Neural progenitor cell (in vitro differentiated cells): ENCODE measurements at regions not wholly inside any gene's neighbourhood (a gene's known extent, or its start where the extent isn't known, plus 50 kb on each side); places are given as distances from the start of the nearest gene placed in this dataset.

Experiments
- DNase-seq: peaks from one replicate; pipeline ENCODE4 v3.0.0-alpha.2; 2016; ENCODE audit warnings: low spot score
- H2AFZ ChIP-seq: fragments of 200-600 bp; sonication (generic); replicated peaks from 2 replicates; pipeline ENCODE4 v1.6.1; 2016; ENCODE audit warnings: antibody characterized with exemption
- H3F3A ChIP-seq: fragments of 200-600 bp; sonication (generic); 2 replicates; pipeline ENCODE4 v1.6.1; 2016; ENCODE audit warnings: antibody characterized with exemption, low read depth
- H3K27ac ChIP-seq: fragments of 200-600 bp; sonication (generic); 2 replicates; pipeline ENCODE4 v1.5.1; 2016; ENCODE audit warnings: mild to moderate bottlenecking
- H3K27me3 ChIP-seq: fragments of 200-600 bp; sonication (generic); 2 replicates; pipeline ENCODE4 v1.6.1; 2016; ENCODE audit warnings: mild to moderate bottlenecking, moderate library complexity
- H3K36me3 ChIP-seq: fragments of 200-600 bp; sonication (generic); 2 replicates; pipeline ENCODE4 v1.5.1; 2016
- H3K4me1 ChIP-seq: fragments of 200-600 bp; sonication (generic); 2 replicates; pipeline ENCODE4 v1.6.1; 2016; ENCODE audit warnings: mixed run types
- H3K4me2 ChIP-seq: fragments of 200-600 bp; sonication (generic); 2 replicates; pipeline ENCODE4 v1.6.1; 2016
- H3K4me3 ChIP-seq: fragments of 200-600 bp; sonication (generic); 2 replicates; pipeline ENCODE4 v1.5.1; 2016
- H3K79me2 ChIP-seq: fragments of 200-600 bp; sonication (generic); 2 replicates; pipeline ENCODE4 v1.6.1; 2016; ENCODE audit warnings: low read depth
- H3K9ac ChIP-seq: fragments of 200-600 bp; sonication (generic); 2 replicates; pipeline ENCODE4 v1.6.1; 2016
- H3K9me3 ChIP-seq: fragments of 200-600 bp; sonication (generic); 2 replicates; pipeline ENCODE4 v1.5.1; 2016; ENCODE audit warnings: low read depth
- H4K20me1 ChIP-seq: fragments of 200-600 bp; sonication (generic); 2 replicates; pipeline ENCODE4 v1.6.1; 2016; ENCODE audit warnings: low read depth
- H3K27ac Mint-ChIP-seq: 3 replicates; pipeline ENCODE4 v1.8.0; 2021; ENCODE audit warnings: mixed read lengths
- H3K27me3 Mint-ChIP-seq: 2 replicates; pipeline ENCODE4 v1.8.0; 2022; ENCODE audit warnings: low read depth, mild to moderate bottlenecking, inconsistent platforms, moderate library complexity, mixed read lengths; ENCODE audit not compliant: insufficient read depth
- H3K36me3 Mint-ChIP-seq: 3 replicates; pipeline ENCODE4 v1.8.0; 2021; ENCODE audit warnings: mixed read lengths
- H3K4me1 Mint-ChIP-seq: 3 replicates; pipeline ENCODE4 v1.8.0; 2021; ENCODE audit warnings: mixed read lengths
- H3K4me3 Mint-ChIP-seq: 3 replicates; pipeline ENCODE4 v1.8.0; 2021; ENCODE audit warnings: mild to moderate bottlenecking, moderate library complexity, mixed read lengths
- H3K9me3 Mint-ChIP-seq: 3 replicates; pipeline ENCODE4 v1.8.0; 2020; ENCODE audit warnings: mixed read lengths
- CTCF ChIP-seq: fragments of 200-600 bp; sonication (generic); IDR thresholded peaks from 2 replicates; pipeline ENCODE4 v1.5.1; 2017; ENCODE audit warnings: antibody characterized with exemption, mild to moderate bottlenecking
- EZH2 ChIP-seq: fragments of 200-600 bp; sonication (generic); IDR thresholded peaks from 2 replicates; pipeline ENCODE4 v1.6.1; 2017; ENCODE audit warnings: antibody characterized with exemption, mild to moderate bottlenecking, moderate library complexity
- EZH2phosphoT487 ChIP-seq: fragments of 200-600 bp; sonication (generic); IDR thresholded peaks from 2 replicates; pipeline ENCODE4 v1.6.1; 2017; ENCODE audit warnings: antibody characterized with exemption

GRCh38 chr5:144832416-144832815 is 661.7 kb downstream of the KCTD16 start:
- no peak overlapping the region for H3K4me3 ChIP-seq
- no peaks in the 10 kb centered on the region for H3K79me2 ChIP-seq
- H3K9me3 ChIP-seq, result no peaks in the 10 kb centered on the region
- TF ChIP-seq EZH2phosphoT487 (no peak), EZH2 (no peak), CTCF (no peak)
- H2AFZ ChIP-seq, result no peak overlapping the region
- Mint-ChIP-seq H3K36me3 (no peaks in the 10 kb centered on the region), H3K4me1 (no peaks in the 10 kb centered on the region), H3K4me3 (no peak overlapping the region), H3K27ac (no peak overlapping the region), H3K27me3 (no peaks in the 10 kb centered on the region), H3K9me3 (peaks cover 3% of the 10 kb centered on the region)
- H4K20me1 ChIP-seq, result no peaks in the 10 kb centered on the region
- no peaks in the 10 kb centered on the region for H3K27me3 ChIP-seq
- H3K9ac ChIP-seq, result no peak overlapping the region
- H3K36me3 ChIP-seq, result no peaks in the 10 kb centered on the region
- no peak overlapping the region for H3K27ac ChIP-seq
- H3K4me2 ChIP-seq, result no peak overlapping the region
- no peak for DNase-seq
- no peaks in the 10 kb centered on the region for H3F3A ChIP-seq
- peaks cover 6% of the 10 kb centered on the region for H3K4me1 ChIP-seq

GRCh38 chr5:144831650-144832049 is 661.0 kb downstream of the KCTD16 start:
- Histone ChIP-seq H3K4me1 (peaks cover 6% of the 10 kb centered on the region), H3F3A (no peaks in the 10 kb centered on the region), H3K4me3 (no peak overlapping the region), H3K4me2 (no peak overlapping the region), H4K20me1 (no peaks in the 10 kb centered on the region), H3K9me3 (no peaks in the 10 kb centered on the region), H2AFZ (no peak overlapping the region), H3K27me3 (no peaks in the 10 kb centered on the region), H3K9ac (no peak overlapping the region), H3K36me3 (no peaks in the 10 kb centered on the region), H3K79me2 (no peaks in the 10 kb centered on the region), H3K27ac (no peak overlapping the region)
- Mint-ChIP-seq H3K27me3 (no peaks in the 10 kb centered on the region), H3K27ac (no peak overlapping the region), H3K4me3 (no peak overlapping the region), H3K9me3 (peaks cover 3% of the 10 kb centered on the region), H3K36me3 (no peaks in the 10 kb centered on the region), H3K4me1 (no peaks in the 10 kb centered on the region)
- TF ChIP-seq CTCF, result no peak
- TF ChIP-seq EZH2, result no peak
- no peak for TF ChIP-seq EZH2phosphoT487
- no peak for DNase-seq

- H4K20me1 ChIP-seq, result no peaks in the 10 kb centered on the region
- Mint-ChIP-seq H3K36me3 (no peaks in the 10 kb centered on the region), H3K27ac (no peak overlapping the region), H3K4me1 (no peaks in the 10 kb centered on the region), H3K4me3 (no peak overlapping the region), H3K27me3 (peaks cover 4% of the 10 kb centered on the region), H3K9me3 (peaks cover 2% of the 10 kb centered on the region)
- no peaks in the 10 kb centered on the region for H3F3A ChIP-seq
- H3K79me2 ChIP-seq, result no peaks in the 10 kb centered on the region
- no peak overlapping the region for H3K27ac ChIP-seq
- no peak overlapping the region for H2AFZ ChIP-seq
- no peaks in the 10 kb centered on the region for H3K9me3 ChIP-seq
- no peaks in the 10 kb centered on the region for H3K4me1 ChIP-seq
- H3K9ac ChIP-seq, result no peak overlapping the region
- no peaks in the 10 kb centered on the region for H3K27me3 ChIP-seq
- no peak overlapping the region for H3K4me3 ChIP-seq
- TF ChIP-seq EZH2, result no peak
- no peak for DNase-seq
- H3K4me2 ChIP-seq, result no peak overlapping the region
- H3K36me3 ChIP-seq, result no peaks in the 10 kb centered on the region
These were observed 651.8 kb downstream of the KCTD16 start for GRCh38 chr5:144822503-144822902.

GRCh38 chr5:144820278-144820677 is 649.6 kb downstream of the KCTD16 start:
- no peaks in the 10 kb centered on the region for H3K9me3 ChIP-seq
- no peaks in the 10 kb centered on the region for H3F3A ChIP-seq
- H3K4me2 ChIP-seq, result no peak overlapping the region
- no peaks in the 10 kb centered on the region for H3K79me2 ChIP-seq
- TF ChIP-seq EZH2phosphoT487, result no peak
- peaks cover 2% of the 10 kb centered on the region for H3K9me3 Mint-ChIP-seq
- no peak overlapping the region for H3K9ac ChIP-seq
- no peak overlapping the region for H3K4me3 ChIP-seq
- H3K36me3 ChIP-seq, result no peaks in the 10 kb centered on the region
- no peak overlapping the region for H3K4me3 Mint-ChIP-seq
- H3K27ac Mint-ChIP-seq, result no peak overlapping the region
- H3K4me1 ChIP-seq, result no peaks in the 10 kb centered on the region
- H3K27ac ChIP-seq, result no peak overlapping the region
- DNase-seq, result no peak
- peaks cover 4% of the 10 kb centered on the region for H3K27me3 Mint-ChIP-seq
- H3K27me3 ChIP-seq, result no peaks in the 10 kb centered on the region
- H3K36me3 Mint-ChIP-seq, result no peaks in the 10 kb centered on the region
- H4K20me1 ChIP-seq, result no peaks in the 10 kb centered on the region
- H3K4me1 Mint-ChIP-seq, result no peaks in the 10 kb centered on the region
- H2AFZ ChIP-seq, result no peak overlapping the region
